Heart right ventricle (tissue), 16 donors: ENCODE measurements at regions not wholly inside any gene's neighbourhood (a gene's known extent, or its start where the extent isn't known, plus 50 kb on each side); places are given as distances from the start of the nearest gene placed in this dataset.

Experiments
- ATAC-seq, 8 donors: fragments of 200-7000 bp; cut with Tn5 transposase; one replicate each; pipeline ENCODE4 v1.9.1; 2020; ENCODE audit warnings: mild to moderate bottlenecking in 8 of 8, moderate library complexity in 8 of 8, moderate number of reproducible peaks in 1 of 8
- DNase-seq, 2 donors: peaks; one replicate each; pipeline ENCODE4 v3.0.0-alpha.2; 2020
- H3K27ac ChIP-seq, 10 donors: fragments of 200-600 bp; sonication (generic) in 2 of 10; one replicate each; pipeline versions ENCODE4 v1.5.0 to v1.8.0; 2020 to 2022; ENCODE audit warnings: mild to moderate bottlenecking in 3 of 10
- H3K27me3 ChIP-seq, 7 donors: fragments of 200-600 bp; one replicate each; pipeline ENCODE4 v1.8.0; 2021 to 2022; ENCODE audit warnings: mild to moderate bottlenecking in 2 of 7
- H3K36me3 ChIP-seq, 9 donors: fragments of 200-600 bp; sonication (generic) in 1 of 9; one replicate each; pipeline versions ENCODE4 v1.5.0 to v1.8.0; 2020 to 2022; ENCODE audit warnings: mild to moderate bottlenecking in 2 of 9
- H3K4me1 ChIP-seq, 9 donors: fragments of 200-600 bp; sonication (generic) in 1 of 9; one replicate each; pipeline versions ENCODE4 v1.5.0 to v1.8.0; 2020 to 2022; ENCODE audit warnings: mild to moderate bottlenecking in 4 of 9
- H3K4me3 ChIP-seq, 10 donors: fragments of 200-600 bp; sonication (generic) in 2 of 10; one replicate each; pipeline versions ENCODE4 v1.5.0 to v1.8.0; 2020 to 2022; ENCODE audit warnings: mild to moderate bottlenecking in 7 of 10, moderate library complexity in 2 of 10
- H3K9me3 ChIP-seq, 11 donors: fragments of 200-600 bp in 10 of 11; sonication (generic) in 2 of 11; one replicate each; pipeline versions ENCODE4 v1.5.0 to v1.8.0; 2013 to 2022; ENCODE audit warnings: mild to moderate bottlenecking in 2 of 11, control low read depth in 1 of 11, moderate library complexity in 1 of 11
- whole genome bisulfite sequencing, 2 donors: extraction: QIAGEN DNeasy Blood & Tissue Kit; methylation state at CpG; one replicate each; pipeline ENCODE4 v1.1.7; 2013; ENCODE audit warnings: inconsistent platforms in 1 of 2; 5-methylcytosine and 5-hydroxymethylcytosine counted together
- intact Hi-C, 10 donors: fragments of 100-400 bp; cut with DNase I; formaldehyde crosslinking; loops; one replicate each; pipeline versions ENCODE4 v1.11.1 to v1.14.2; 2022
- TF ChIP-seq, protein P1 (sequence below), 9 donors: fragments of 200-600 bp; sonication (generic) in 2 of 9; IDR thresholded peaks; one replicate each; pipeline versions ENCODE4 v1.5.0 to v1.8.0; 2021 to 2022; ENCODE audit warnings: antibody characterized with exemption in 9 of 9, mild to moderate bottlenecking in 5 of 9, moderate library complexity in 1 of 9
- donor health status: Arrhythmogenic right ventricular cardiomyopathy.
- donor health status: ischemic (EF 13 %, LVEDD 7.1; RV severe dilation, severe dysfunction).
- donor health status: healthy with polysubstance abuse.
- donor health status: DM: no; HTN: yes; CAD: no.
- donor health status: DM: no; HTN: no; CAD: no.
- donor health status: ischemic (EF 25% LVEDD 6.9; RV normal size, moderate dysfunction).
- donor health status: ischemic (EF 25% LVEDD 5.7; RV mildly dilated, moderate dysfunction).
- donor health status: healthy.
- donor health status: DM: yes; HTN: yes; CAD: no.
- donor health status: Ischemic cardiomyopathy.
- donor health status: ischemic (EF 35%, LVEDD 5.7; RV mildly dilated, moderate dysfunction).
- donor health status: nonischemic (EF 11% LVEDD 7.7; RV severe dilation, severe dysfunction).
- donor health status: DM: yes; HTN: yes; CAD: no.
- donor health status: PGD.
- donor health status: ischemic (EF 29% LVEDD 5.4; RV normal size, mild dysfunction).
- donor health status: nonischemic (EF 23%, LVEDD 6.1; RV moderate dilation, normal function).

DNA sequence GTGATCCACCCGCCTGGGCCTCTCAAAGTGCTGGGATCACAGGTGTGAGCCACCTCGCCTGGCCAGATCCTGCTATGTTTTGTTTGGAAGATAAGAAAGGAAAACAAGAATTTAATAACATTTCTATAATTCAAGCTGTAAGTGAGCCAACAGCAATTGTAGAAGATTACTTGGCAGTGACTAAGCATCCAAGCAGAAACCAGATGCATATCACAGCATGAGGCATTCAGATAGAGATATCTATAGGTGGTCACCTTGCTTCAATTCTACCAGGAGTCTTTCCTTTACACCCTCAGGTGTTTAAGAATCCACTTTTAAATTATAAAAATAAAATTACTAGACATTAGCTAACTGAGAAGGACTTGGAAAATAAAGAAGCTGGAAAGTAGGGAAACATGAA is 83.9 kb upstream of the ATF7IP start:
- intact Hi-C loops, result no loop called here
- WGBS, 2 donors, result 97 to 98% methylated on average over 2 of the region's 2 CpGs
- Histone ChIP-seq H3K36me3 (no peaks in the 10 kb centered on the region), H3K4me3 (no peak overlapping the region), H3K27ac (no peak overlapping the region), H3K27me3 (no peaks in the 10 kb centered on the region), H3K9me3 (peaks cover 0 to 6% (median 0%) of the 10 kb centered on the region in 11 donors), H3K4me1 (peaks cover 0 to 3% (median 0%) of the 10 kb centered on the region in 9 donors)
- TF ChIP-seq, protein P1, sequence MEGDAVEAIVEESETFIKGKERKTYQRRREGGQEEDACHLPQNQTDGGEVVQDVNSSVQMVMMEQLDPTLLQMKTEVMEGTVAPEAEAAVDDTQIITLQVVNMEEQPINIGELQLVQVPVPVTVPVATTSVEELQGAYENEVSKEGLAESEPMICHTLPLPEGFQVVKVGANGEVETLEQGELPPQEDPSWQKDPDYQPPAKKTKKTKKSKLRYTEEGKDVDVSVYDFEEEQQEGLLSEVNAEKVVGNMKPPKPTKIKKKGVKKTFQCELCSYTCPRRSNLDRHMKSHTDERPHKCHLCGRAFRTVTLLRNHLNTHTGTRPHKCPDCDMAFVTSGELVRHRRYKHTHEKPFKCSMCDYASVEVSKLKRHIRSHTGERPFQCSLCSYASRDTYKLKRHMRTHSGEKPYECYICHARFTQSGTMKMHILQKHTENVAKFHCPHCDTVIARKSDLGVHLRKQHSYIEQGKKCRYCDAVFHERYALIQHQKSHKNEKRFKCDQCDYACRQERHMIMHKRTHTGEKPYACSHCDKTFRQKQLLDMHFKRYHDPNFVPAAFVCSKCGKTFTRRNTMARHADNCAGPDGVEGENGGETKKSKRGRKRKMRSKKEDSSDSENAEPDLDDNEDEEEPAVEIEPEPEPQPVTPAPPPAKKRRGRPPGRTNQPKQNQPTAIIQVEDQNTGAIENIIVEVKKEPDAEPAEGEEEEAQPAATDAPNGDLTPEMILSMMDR (IDR thresholded peaks at IDR 0.05), result no peak
- DNase-seq (no peak), ATAC-seq (no peak)

DNA sequence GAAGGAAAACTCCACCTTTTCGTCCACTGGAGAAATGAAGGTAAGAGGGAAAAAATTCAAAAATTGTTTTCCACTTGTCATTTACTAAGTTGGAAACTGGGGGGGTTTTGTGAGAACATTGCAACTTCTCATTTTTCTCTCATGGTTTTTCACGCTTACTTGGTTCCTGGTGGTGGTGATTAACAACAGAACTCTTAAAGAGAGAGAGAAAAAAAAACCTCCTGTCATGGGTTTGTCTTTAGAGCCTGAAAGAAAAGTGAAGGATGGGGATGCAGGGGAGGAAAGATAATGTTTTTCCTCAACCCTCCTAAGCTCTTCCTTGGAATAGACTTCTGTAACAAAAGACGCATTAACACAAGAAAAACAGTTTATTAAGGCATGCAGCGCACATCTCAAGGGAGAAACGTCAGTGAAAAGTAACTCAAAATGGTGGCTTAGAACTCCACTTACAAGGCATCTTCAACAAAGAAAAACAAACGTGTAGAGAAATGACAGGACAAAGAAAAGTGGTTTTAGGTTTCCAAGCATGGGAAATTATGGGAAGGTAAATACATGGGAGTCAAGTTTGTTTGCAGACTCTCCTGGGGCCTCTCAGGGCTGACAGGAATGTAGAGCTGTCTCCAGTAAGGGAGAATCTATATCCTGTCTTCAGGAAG is 81.9 kb upstream of the ATF7IP start:
- peak overlapping the region in 8 of 10 donors; percentile 22 to 70 (median 52) for H3K27ac ChIP-seq
- no peaks in the 10 kb centered on the region for H3K27me3 ChIP-seq
- H3K4me3 ChIP-seq, result no peak overlapping the region
- ATAC-seq (peak in 1 of 8 donors; percentile 25), DNase-seq (no peak)
- WGBS, 2 donors, result 57 to 60% methylated on average over 6 of the region's 6 CpGs
- H3K9me3 ChIP-seq, result peaks cover 0 to 6% (median 0%) of the 10 kb centered on the region in 11 donors
- peaks cover 0 to 3% (median 0%) of the 10 kb centered on the region in 9 donors for H3K4me1 ChIP-seq
- TF ChIP-seq, protein P1 (IDR thresholded peaks at IDR 0.05), result no peak
- H3K36me3 ChIP-seq, result no peaks in the 10 kb centered on the region
- intact Hi-C loops, result no loop called here

DNA sequence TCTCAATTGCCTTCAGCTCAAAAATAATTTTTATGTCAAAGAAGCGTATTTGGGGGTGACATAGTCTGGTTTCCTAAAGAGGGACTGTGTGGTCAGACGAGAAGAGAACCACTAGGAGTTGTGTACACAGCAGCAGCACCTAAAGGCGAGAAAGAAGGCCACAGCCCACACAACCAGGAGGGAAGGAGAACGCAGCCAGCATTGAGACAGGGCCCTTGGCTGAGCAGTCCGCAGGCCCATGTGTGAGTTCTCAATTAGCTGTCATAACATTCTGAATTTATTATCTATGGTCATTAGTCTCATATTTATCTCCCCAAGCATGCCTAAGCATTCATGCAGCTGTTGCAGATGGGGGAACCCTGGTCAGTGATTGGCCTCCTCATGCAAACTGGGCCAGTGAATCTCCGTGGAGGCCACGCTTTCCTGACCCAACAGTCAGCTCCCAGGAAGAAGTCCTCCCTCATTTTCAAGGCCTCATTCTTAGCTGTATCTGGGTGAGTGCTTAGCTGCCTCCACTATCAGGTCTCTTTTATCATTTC is 81.2 kb upstream of the ATF7IP start:
- ATAC-seq, result peak in 7 of 8 donors; percentile 59 to 92 (median 89)
- intact Hi-C loops, result no loop called here
- WGBS, 2 donors, result 62 to 67% methylated on average over 7 of the region's 7 CpGs
- no peaks in the 10 kb centered on the region for H3K27me3 ChIP-seq
- H3K9me3 ChIP-seq, result peaks cover 0 to 12% (median 2%) of the 10 kb centered on the region in 11 donors
- DNase-seq, result peak; percentile 17 to 47
- H3K4me1 ChIP-seq, result peaks cover 0 to 3% (median 0%) of the 10 kb centered on the region in 9 donors
- H3K4me3 ChIP-seq, result no peak overlapping the region
- peak overlapping the region in 9 of 10 donors; percentile 22 to 70 (median 46) for H3K27ac ChIP-seq
- TF ChIP-seq, protein P1 (IDR thresholded peaks at IDR 0.05), result no peak
- H3K36me3 ChIP-seq, result no peaks in the 10 kb centered on the region

DNA sequence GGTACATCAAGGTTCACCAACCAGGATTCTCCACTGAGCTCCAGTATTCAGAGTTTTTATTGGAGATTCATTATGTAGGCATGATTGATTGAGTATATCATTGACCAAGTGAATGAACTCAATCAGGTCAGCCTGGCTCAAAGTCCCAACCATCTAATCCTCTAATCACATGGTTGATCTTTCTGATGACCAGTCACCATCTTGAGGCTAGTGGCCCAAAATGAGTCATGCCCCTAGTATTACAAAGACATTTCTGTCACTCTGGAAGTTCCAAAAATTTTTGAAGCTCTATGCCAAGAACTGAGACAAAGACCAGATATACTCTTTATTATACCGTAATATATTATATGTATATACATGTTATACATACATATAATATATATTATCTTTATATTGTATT is 75.9 kb upstream of the ATF7IP start:
- Histone ChIP-seq H3K27me3 (no peaks in the 10 kb centered on the region), H3K36me3 (no peaks in the 10 kb centered on the region), H3K27ac (no peak overlapping the region), H3K4me1 (no peaks in the 10 kb centered on the region), H3K4me3 (no peak overlapping the region), H3K9me3 (peaks cover 0 to 15% (median 6%) of the 10 kb centered on the region in 11 donors)
- ATAC-seq, result no peak
- TF ChIP-seq, protein P1 (IDR thresholded peaks at IDR 0.05), result no peak
- DNase-seq, result no peak
- WGBS, 2 donors, result 48 to 94% methylated on average over 1 of the region's 1 CpG
- intact Hi-C loops, result no loop called here
